HCT116 (cell line): ENCODE measurements at regions not wholly inside any gene's neighbourhood (a gene's known extent, or its start where the extent isn't known, plus 50 kb on each side); places are given as distances from the start of the nearest gene placed in this dataset.
"Not testable (repeated sequence)": the region's sequence is repeated elsewhere in the genome, so short reads cannot be mapped to it uniquely, and the experiment has no call there.

Experiments used
- ATAC-seq: fragments of 200-7000 bp; cut with Tn5 transposase; 2 replicates; pipeline ENCODE4 v1.9.1; 2020; ENCODE audit warnings: mild to moderate bottlenecking, moderate library complexity
- BruUV-seq: library from RNA; stranded (reverse); fragments of 400-500 nt; replicated peaks from 2 replicates; lab custom pipeline; 2021; lab: Mats Ljungman, UMichigan
- CTCF ChIA-PET: fragments of 300-600 bp; sonication (Branson Sonifier 250); formaldehyde crosslinking; loops from one replicate; lab custom pipeline; 2021; ENCODE audit warnings: antibody characterized with exemption; lab: Charles Lee
- POLR2A ChIA-PET: fragments of 300-600, 350-600 bp; sonication (Branson Sonifier 250); formaldehyde crosslinking; loops from one replicate; lab custom pipeline; 2021; ENCODE audit warnings: antibody characterized with exemption; lab: Charles Lee
- RAD21 ChIA-PET, 2 experiments: fragments of 300-600 bp; sonication (Branson Sonifier 250); formaldehyde crosslinking; loops; one replicate each; lab custom pipeline; 2023; ENCODE audit warnings: low total read pairs in 2 of 2; ENCODE audit not compliant: uncharacterized antibody in 2 of 2, unreplicated experiment in 2 of 2, low non-redundant PET in 1 of 2; lab: Charles Lee
- DNase-seq: peaks from one replicate; pipeline ENCODE4 v3.0.0-alpha.2; 2010; ENCODE audit warnings: low read depth, low spot score
- H2AFZ ChIP-seq: fragments of 200-600 bp; shearing (Covaris generic), sonication (generic); 2 replicates; pipeline ENCODE4 v1.6.1; 2017; ENCODE audit warnings: low read depth, mixed run types, mixed read lengths, antibody characterized with exemption, low read length; ENCODE audit not compliant: poor library complexity, severe bottlenecking
- H3K27ac ChIP-seq: 2 replicates; pipeline ENCODE4 v1.5.1; 2012; ENCODE audit warnings: low read depth, low read length
- H3K27me3 ChIP-seq: fragments of 200-600 bp; sonication (generic); 2 replicates; pipeline ENCODE4 v1.6.1; 2016; ENCODE audit warnings: mixed run types, low read length, mixed read lengths; ENCODE audit not compliant: insufficient read depth
- H3K36me3 ChIP-seq, 2 experiments: fragments of 200-500 bp in 1 of 2; fragments of 200-600 bp in 1 of 2; sonication (Bioruptor generic) in 1 of 2; sonication (generic) in 1 of 2; 2 replicates each; pipeline versions ENCODE4 v1.5.1 to v1.6.1; 2014 to 2016; ENCODE audit warnings: low read length in 2 of 2, inconsistent platforms in 1 of 2, mixed read lengths in 1 of 2, mixed run types in 1 of 2; ENCODE audit not compliant: insufficient read depth in 2 of 2, control insufficient read depth in 1 of 2
- H3K4me1 ChIP-seq, 2 experiments: fragments of 200-600 bp in 1 of 2; sonication (generic) in 1 of 2; 2 replicates each; pipeline versions ENCODE4 v1.5.1 to v1.6.1; 2012 to 2017; ENCODE audit warnings: low read length in 2 of 2, inconsistent platforms in 1 of 2, mild to moderate bottlenecking in 1 of 2, mixed read lengths in 1 of 2, mixed run types in 1 of 2, moderate library complexity in 1 of 2; ENCODE audit not compliant: insufficient read depth in 2 of 2, control insufficient read depth in 1 of 2
- H3K4me2 ChIP-seq: fragments of 200-600 bp; sonication (generic); 2 replicates; pipeline ENCODE4 v1.6.1; 2017; ENCODE audit warnings: mixed run types, low read length, mixed read lengths
- H3K4me3 ChIP-seq, 2 experiments: fragments of 200-600 bp in 1 of 2; sonication (generic) in 1 of 2; replicated peaks in 1 of 2; 2 replicates each; pipeline ENCODE4 v1.5.1; 2011 to 2016; ENCODE audit warnings: low read length in 2 of 2, control low read depth in 1 of 2, low read depth in 1 of 2, mild to moderate bottlenecking in 1 of 2, mixed read lengths in 1 of 2, mixed run types in 1 of 2
- H3K79me2 ChIP-seq: fragments of 200-600 bp; sonication (generic); 2 replicates; pipeline ENCODE4 v1.6.1; 2017; ENCODE audit warnings: mild to moderate bottlenecking, mixed run types, low read length, moderate library complexity, mixed read lengths; ENCODE audit not compliant: insufficient read depth
- H3K9ac ChIP-seq: fragments of 200-600 bp; sonication (generic); 2 replicates; pipeline ENCODE4 v1.6.1; 2016; ENCODE audit warnings: low read length, mixed read lengths
- H3K9me2 ChIP-seq: fragments of 200-600 bp; sonication (generic), shearing (Covaris generic); 2 replicates; pipeline ENCODE4 v1.6.1; 2017; ENCODE audit warnings: mixed run types, mild to moderate bottlenecking, moderate library complexity; ENCODE audit not compliant: insufficient read depth
- H3K9me3 ChIP-seq, 2 experiments: fragments of 200-500 bp in 1 of 2; fragments of 200-600 bp in 1 of 2; sonication (Bioruptor generic) in 1 of 2; sonication (generic) in 1 of 2; 2 replicates each; pipeline ENCODE4 v1.6.1; 2014 to 2017; ENCODE audit warnings: low read length in 2 of 2, mixed read lengths in 2 of 2, inconsistent platforms in 1 of 2, low read depth in 1 of 2, mild to moderate bottlenecking in 1 of 2, mixed run types in 1 of 2, moderate library complexity in 1 of 2; ENCODE audit not compliant: control insufficient read depth in 1 of 2, insufficient read depth in 1 of 2
- H4K20me1 ChIP-seq: fragments of 200-600 bp; sonication (generic), shearing (Covaris generic); 2 replicates; pipeline ENCODE4 v1.6.1; 2017; ENCODE audit warnings: mixed run types, mild to moderate bottlenecking, moderate library complexity; ENCODE audit not compliant: insufficient read depth
- intact Hi-C: fragments of 100-400 bp; cut with micrococcal nuclease; formaldehyde crosslinking; loops from 2 replicates; pipeline ENCODE4 v1.10.0; 2022

DNA sequence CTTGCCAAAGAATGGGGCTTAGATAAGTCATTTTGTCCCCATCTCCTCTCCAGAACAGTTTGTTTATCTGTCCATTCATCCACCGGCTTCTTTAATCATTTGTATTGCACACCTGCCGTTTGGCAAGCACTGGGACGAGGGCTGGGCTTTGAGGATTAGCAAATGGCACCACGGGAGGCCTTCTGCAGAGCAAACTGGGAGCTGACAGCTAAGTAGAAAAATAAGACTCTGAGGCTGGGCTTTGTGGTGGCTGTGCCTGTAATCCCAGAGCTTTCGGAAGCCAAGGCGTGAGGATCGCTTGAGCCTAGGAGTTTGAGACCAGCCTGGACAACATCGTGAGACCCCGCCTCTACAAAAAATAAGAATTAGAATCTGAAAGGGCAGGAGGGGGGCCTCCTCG, 203.9 kb downstream of the NPIPB11 start:
- CTCF ChIA-PET, H3K79me2 ChIP-seq, H4K20me1 ChIP-seq, H3K36me3 ChIP-seq, BruUV-seq, H3K9ac ChIP-seq, H3K27me3 ChIP-seq, H3K4me2 ChIP-seq, H3K4me1 ChIP-seq, RAD21 ChIA-PET, DNase-seq, H3K9me2 ChIP-seq, POLR2A ChIA-PET, ATAC-seq, H3K27ac ChIP-seq, intact Hi-C loops, H3K9me3 ChIP-seq, H2AFZ ChIP-seq, H3K4me3 ChIP-seq: not testable (repeated sequence)

DNA sequence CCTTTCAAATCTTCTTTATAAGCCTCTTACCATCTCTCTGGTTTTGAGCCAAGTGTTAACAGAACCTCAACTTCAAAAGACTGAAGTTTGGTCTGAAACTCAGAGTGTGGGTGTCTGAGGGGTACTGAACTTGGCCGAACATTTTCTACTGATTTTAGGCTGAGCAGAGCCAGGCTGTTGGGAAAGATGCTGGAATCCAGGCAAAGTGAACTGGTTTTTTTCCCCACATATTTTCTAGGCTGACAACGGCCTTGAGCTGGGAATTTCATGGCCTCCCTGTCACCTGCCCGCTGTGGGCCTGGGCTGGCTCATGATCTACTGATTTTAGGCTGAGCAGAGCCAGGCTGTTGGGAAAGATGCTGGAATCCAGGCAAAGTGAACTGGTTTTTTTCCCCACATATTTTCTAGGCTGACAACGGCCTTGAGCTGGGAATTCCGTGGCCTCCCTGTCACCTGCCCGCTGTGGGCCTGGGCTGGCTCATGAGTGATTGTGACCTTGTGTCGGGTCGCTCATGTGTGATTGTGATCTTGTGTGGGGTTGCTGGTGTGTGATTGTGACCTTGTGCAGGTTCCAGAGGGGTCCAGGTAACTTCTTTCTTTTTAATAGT, 204.4 kb downstream of the NPIPB11 start:
- ATAC-seq, H3K9ac ChIP-seq, H2AFZ ChIP-seq, H3K27me3 ChIP-seq, H3K27ac ChIP-seq, H3K4me3 ChIP-seq, intact Hi-C loops, H3K9me2 ChIP-seq, POLR2A ChIA-PET, H3K36me3 ChIP-seq, H3K79me2 ChIP-seq, H4K20me1 ChIP-seq, BruUV-seq, H3K4me1 ChIP-seq, RAD21 ChIA-PET, CTCF ChIA-PET, H3K4me2 ChIP-seq, DNase-seq, H3K9me3 ChIP-seq: not testable (repeated sequence)

DNA sequence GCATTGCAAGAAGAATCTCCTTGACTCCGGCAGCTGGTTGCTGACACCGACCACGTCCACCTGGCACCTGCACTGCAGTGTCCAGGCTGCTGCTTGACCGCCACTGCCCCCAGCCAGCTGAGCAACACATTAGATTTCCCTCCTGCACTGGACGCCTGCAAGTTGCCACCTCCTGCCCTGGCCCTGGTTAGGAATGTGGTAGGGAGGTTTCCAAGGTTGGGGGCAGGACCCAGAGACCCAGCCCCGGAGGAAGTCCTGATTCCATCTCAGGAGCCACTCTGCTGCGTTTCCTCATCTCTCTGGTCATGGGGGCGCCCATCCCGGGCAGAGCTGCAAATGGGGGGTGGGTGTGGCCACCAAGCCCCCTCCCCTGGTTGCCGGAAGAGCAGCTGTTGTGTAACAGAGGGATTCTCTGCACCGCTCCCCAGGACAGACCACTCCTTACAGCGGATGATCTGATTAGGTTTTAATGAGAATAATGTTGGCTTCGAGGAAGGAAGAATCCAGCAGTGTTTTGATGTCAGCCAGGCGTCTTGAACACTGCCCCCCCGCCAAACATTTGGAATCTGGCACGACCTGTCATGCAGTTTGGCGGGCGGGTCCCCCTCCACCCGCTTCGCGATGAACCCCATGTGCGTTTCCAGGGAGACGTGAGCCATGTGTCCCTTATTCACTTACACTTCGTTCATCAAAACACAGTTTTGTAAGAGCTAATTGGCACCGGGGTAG, 205.1 kb downstream of the NPIPB11 start:
- RAD21 ChIA-PET, POLR2A ChIA-PET, H3K79me2 ChIP-seq, DNase-seq, ATAC-seq, intact Hi-C loops, BruUV-seq, CTCF ChIA-PET, H3K4me2 ChIP-seq, H3K9me3 ChIP-seq, H3K27me3 ChIP-seq, H2AFZ ChIP-seq, H4K20me1 ChIP-seq, H3K4me3 ChIP-seq, H3K9me2 ChIP-seq, H3K27ac ChIP-seq, H3K9ac ChIP-seq, H3K4me1 ChIP-seq, H3K36me3 ChIP-seq: not testable (repeated sequence)

DNA sequence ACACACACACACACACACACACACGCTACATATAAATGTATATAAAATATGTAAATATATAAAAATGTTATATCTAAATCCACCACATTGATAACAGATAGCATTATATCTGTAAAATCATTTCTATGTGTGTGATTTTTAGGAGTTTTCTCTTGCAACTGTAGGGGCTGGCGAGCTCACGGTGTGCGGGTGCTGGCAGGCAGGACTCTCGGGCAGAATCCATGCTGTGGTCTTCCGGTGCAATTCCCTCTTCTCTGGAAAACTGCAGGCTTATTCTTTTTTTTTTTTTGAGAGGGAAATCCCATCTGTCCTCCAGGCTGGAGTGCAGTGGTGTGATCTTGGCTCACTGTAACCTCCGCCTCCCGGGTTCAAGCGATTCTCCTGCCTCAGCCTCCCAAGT, 205.8 kb downstream of the NPIPB11 start:
- H3K36me3 ChIP-seq, RAD21 ChIA-PET, H3K27ac ChIP-seq, H3K4me2 ChIP-seq, H3K9me2 ChIP-seq, H3K79me2 ChIP-seq, H3K4me3 ChIP-seq, CTCF ChIA-PET, H2AFZ ChIP-seq, POLR2A ChIA-PET, H3K9me3 ChIP-seq, BruUV-seq, DNase-seq, H3K27me3 ChIP-seq, H4K20me1 ChIP-seq, H3K9ac ChIP-seq, intact Hi-C loops, H3K4me1 ChIP-seq, ATAC-seq: not testable (repeated sequence)
